ENCODE measurements at regions not wholly inside any gene's neighbourhood (a gene's known extent, or its start where the extent isn't known, plus 50 kb on each side); places are given as distances from the start of the nearest gene placed in this dataset.
A peak's percentile ranks its signal among the peaks of the same experiment; 100 is the strongest.

GRCh38 chr11:92311616-92312449 lies 87.2 kb downstream of the FAT3 start:
- no peaks in the 10 kb centered on the region for H4K20me1 ChIP-seq (replicated peaks; ENCODE audit: insufficient read depth)
- Mint-ChIP-seq H3K9me3 (no peaks in the 10 kb centered on the region), H3K4me3 (peak overlapping the region; percentile 56), H3K36me3 (ENCODE audit: low read depth) (peaks cover 5% of the 10 kb centered on the region; the same call in 2 of the 3 replicates), H3K4me1 (peaks cover 89% of the 10 kb centered on the region), H3K27ac (peak overlapping the region; percentile 40), H3K27me3 (ENCODE audit: insufficient read depth, low read depth, poor library complexity) (peaks cover 11% of the 10 kb centered on the region)
- peaks cover 90% of the 10 kb centered on the region for H3K4me1 ChIP-seq (ENCODE audit: insufficient read depth)
- peak overlapping the region; percentile 78 for H3K27ac ChIP-seq (ENCODE audit: low read depth)
- H3K9me2 ChIP-seq (ENCODE audit: insufficient read depth) = no peaks in the 10 kb centered on the region
- H3K4me2 ChIP-seq = peak overlapping the region; percentile 62
- no peaks in the 10 kb centered on the region for H3K27me3 ChIP-seq (ENCODE audit: insufficient read depth)
- H2AFZ ChIP-seq = no peak overlapping the region
- H3K4me3 ChIP-seq = peak overlapping the region; percentile 34
- no peak for TF ChIP-seq ETS1 (IDR thresholded peaks at IDR 0.05)
- TF ChIP-seq NANOG (IDR thresholded peaks at IDR 0.05; ENCODE audit: borderline replicate concordance) = peak; percentile 93
- TF ChIP-seq EZH2phosphoT487 (IDR thresholded peaks at IDR 0.05; ENCODE audit: unreplicated experiment) = no peak
- no peak for TF ChIP-seq JUNB (IDR thresholded peaks at IDR 0.05; ENCODE audit: unreplicated experiment)
- peak in 1 of 2 experiments; percentile 61; a peak in 2 of 4 replicates for TF ChIP-seq CTCF (conservative IDR thresholded peaks at IDR 0.05; ENCODE audit: low read depth in 2 of 2)
- no peak for TF ChIP-seq ZNF114 (CRISPR knock-in tag; IDR thresholded peaks at IDR 0.05)
- TF ChIP-seq, protein P1, sequence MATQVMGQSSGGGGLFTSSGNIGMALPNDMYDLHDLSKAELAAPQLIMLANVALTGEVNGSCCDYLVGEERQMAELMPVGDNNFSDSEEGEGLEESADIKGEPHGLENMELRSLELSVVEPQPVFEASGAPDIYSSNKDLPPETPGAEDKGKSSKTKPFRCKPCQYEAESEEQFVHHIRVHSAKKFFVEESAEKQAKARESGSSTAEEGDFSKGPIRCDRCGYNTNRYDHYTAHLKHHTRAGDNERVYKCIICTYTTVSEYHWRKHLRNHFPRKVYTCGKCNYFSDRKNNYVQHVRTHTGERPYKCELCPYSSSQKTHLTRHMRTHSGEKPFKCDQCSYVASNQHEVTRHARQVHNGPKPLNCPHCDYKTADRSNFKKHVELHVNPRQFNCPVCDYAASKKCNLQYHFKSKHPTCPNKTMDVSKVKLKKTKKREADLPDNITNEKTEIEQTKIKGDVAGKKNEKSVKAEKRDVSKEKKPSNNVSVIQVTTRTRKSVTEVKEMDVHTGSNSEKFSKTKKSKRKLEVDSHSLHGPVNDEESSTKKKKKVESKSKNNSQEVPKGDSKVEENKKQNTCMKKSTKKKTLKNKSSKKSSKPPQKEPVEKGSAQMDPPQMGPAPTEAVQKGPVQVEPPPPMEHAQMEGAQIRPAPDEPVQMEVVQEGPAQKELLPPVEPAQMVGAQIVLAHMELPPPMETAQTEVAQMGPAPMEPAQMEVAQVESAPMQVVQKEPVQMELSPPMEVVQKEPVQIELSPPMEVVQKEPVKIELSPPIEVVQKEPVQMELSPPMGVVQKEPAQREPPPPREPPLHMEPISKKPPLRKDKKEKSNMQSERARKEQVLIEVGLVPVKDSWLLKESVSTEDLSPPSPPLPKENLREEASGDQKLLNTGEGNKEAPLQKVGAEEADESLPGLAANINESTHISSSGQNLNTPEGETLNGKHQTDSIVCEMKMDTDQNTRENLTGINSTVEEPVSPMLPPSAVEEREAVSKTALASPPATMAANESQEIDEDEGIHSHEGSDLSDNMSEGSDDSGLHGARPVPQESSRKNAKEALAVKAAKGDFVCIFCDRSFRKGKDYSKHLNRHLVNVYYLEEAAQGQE (IDR thresholded peaks at IDR 0.05; ENCODE audit: unreplicated experiment) = no peak
- TF ChIP-seq ZNF331 (CRISPR knock-in tag; IDR thresholded peaks at IDR 0.05; ENCODE audit: low read depth) = no peak
- no peak for TF ChIP-seq EZH2 (IDR thresholded peaks at IDR 0.05; ENCODE audit: low read depth, unreplicated experiment)
- no peak; the same call in 1 of the 2 replicates for TF ChIP-seq CREB1 (CRISPR knock-in tag; IDR thresholded peaks at IDR 0.05; ENCODE audit: low read depth)
- no peak for TF ChIP-seq STAT1 (IDR thresholded peaks at IDR 0.05; ENCODE audit: unreplicated experiment)
- TF ChIP-seq POLR2AphosphoS5 (IDR thresholded peaks at IDR 0.05; ENCODE audit: low read depth) = no peak
- TF ChIP-seq ZNF462 (CRISPR knock-in tag; IDR thresholded peaks at IDR 0.05) = peak; percentile 88
- no peaks in the 10 kb centered on the region; the same call in 1 of the 2 replicates for H3F3A ChIP-seq (replicated peaks; ENCODE audit: low read depth)
- ATAC-seq (peak; percentile 90), DNase-seq (ENCODE audit: low spot score) (peak; percentile 92)
- peaks cover 72% of the 10 kb centered on the region for H3K79me2 ChIP-seq (replicated peaks; ENCODE audit: insufficient read depth)
- no peaks in the 10 kb centered on the region for H3K36me3 ChIP-seq (ENCODE audit: insufficient read depth)

Measured in GM23338 (cell line).